Hematopoietic multipotent progenitor cell treated with erythropoietin and hydrocortisone succinate and interleukin-3 and kit ligand, for 8 days (in vitro differentiated cells): ENCODE measurements at regions not wholly inside any gene's neighbourhood (a gene's known extent, or its start where the extent isn't known, plus 50 kb on each side); places are given as distances from the start of the nearest gene placed in this dataset.
A peak's percentile ranks its signal among the peaks of the same experiment; 100 is the strongest.
"Not testable (repeated sequence)": the region's sequence is repeated elsewhere in the genome, so short reads cannot be mapped to it uniquely, and the experiment has no call there.

Experiments
- DNase-seq: peaks from one replicate; pipeline ENCODE4 v3.0.0-alpha.2; 2015

DNA sequence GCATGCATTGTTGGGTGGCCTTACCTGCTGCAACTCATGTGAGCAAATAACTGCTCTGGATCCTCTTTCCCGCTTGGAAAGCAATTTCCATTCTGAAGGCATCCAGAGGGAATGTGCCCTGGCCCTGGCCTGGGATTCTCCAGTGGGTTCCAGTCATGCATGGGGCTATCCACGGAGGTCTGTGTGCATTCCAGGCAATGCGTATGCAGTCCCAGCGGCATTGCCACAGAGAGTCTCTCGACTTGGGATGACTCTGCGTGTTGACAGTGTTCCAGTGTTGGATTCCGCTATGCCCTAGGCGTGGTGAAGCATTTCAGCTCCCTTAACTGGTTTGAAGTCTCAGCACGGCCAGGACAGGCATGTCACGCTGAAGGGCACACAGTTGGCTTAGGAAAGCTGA is 113.9 kb downstream of the SNRPN start:
- DNase-seq = no peak

GRCh38 chr15:25070353-25070963 is 115.7 kb downstream of the SNRPN start:
- no peak for DNase-seq

DNA sequence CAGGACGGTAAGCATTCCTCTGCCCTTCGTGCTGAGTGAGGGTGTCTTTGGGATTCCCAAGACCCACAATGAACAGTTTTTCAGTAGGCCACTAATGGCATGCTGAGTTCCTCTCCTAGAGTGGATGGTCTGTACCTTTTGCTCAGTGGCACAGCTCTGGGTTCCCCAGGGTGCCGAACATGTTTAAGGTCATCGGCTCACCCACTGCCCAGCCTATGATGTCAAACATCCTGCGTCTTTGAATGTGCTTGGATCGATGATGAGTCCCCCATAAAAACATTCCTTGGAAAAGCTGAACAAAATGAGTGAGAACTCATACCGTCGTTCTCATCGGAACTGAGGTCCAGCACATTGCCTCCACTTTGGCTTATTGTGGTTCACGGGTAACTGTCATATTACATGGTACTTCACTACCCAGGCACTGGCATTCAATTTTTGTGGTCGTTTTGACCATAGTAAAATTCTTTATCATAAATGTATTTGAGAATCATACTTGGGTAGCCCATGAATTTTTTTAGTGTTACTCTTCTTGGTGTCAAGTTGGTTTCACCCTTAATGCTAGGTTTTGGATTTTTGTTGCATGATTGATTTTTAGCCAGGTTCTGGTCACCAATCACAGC is 118.2 kb downstream of the SNRPN start:
- DNase-seq = no peak

DNA sequence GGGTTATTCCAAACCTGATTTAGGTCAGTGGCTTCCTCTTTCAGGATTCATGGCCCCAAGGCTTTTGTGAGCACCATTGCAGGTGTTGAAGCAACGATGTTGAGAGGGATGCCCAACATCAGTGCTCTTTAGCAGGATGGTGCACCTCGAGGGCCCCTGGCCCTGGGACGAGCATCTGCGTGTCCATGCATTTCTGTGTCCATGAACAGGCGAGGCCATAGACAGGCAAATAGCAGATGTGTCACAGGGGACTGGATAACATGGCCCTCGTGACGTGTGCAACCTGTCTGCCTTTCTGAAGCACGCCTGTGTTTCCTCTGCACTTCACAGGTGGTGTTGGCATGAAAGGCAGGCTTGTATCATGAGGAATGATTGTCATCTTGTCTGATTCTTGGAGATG is 132.3 kb downstream of the SNRPN start:
- DNase-seq = no peak

DNA sequence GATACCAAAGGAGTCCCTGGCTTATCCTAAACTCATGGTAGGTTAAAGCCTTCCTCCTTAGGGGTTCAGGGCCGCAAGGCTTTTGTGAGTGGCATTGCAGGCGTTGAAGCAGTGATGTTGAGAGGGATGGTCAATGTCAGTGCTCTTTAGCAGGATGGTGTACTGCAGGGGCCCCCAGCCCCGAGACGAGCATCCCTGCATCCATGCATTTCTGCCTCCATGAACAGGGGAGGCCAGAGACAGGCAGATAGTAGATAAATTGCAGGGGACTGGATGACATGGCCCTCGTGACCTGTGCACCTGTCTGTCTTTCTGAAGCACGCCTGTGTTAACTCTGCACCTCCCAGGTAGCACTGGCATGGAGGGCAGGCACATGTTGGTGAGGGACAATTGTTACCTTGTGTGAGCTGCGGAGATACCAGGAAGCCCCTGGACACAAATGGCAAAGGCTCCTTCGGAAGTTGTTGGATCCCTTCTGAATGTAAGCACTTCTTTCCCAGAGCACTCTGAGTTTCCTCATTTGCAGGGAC is 133.5 kb downstream of the SNRPN start:
- no peak for DNase-seq

DNA sequence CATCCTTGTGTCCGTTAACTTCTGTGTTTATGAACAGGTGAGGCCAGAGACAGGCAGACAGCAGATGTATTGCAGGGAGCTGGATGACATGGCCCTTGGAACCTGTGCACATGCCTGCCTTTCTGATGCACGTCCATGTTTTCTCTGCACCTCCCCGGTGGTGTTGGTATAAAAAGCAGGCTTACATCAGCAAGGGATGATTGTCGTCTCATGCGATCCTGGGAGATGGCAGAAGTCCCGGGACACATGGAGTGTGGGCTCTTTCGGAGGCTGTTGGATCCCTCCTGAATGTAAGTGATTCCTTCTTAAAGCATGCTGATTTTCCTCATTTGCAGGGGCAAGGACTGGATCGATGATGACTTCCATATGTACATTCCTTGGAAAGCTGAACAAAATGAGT is 134.8 kb downstream of the SNRPN start:
- no peak for DNase-seq

- DNase-seq = no peak
These were observed 135.4 kb downstream of the SNRPN start for GRCh38 chr15:25090073-25090733.

DNA sequence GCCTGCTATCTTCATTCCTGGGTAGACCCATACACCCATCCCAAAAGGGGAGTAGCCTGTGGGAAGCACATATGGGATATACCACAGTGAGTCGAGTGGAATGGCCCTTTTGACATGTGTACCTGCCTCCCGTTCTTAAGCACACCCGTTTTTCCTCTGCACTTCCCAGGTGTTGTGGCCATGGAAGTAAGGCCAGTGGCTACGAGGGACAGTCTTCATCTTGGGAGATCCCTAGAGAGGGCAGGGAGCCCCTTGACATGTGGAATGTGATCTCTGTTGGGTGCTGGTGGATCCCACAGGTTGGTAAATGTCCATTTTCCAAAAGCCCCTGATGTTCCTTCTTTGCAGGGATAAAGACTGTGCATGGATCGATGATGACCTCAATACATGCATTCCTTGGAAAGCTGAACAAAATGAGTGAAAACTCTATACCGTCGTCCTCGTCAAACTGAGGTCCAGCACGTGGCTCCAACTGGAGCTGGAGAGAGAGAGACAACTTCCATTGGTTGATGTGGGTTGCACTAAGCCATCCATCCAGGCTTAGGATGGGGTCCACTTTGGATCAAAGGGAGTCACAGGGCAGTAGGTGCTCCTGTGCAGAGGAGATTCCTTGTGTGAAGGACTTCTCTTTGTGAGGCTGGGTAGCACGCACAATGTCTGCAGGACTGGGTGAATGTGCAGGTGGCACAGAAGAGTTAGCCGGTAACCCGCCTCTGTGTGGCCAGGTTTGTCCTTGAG is 136.8 kb downstream of the SNRPN start:
- DNase-seq = no peak

DNA sequence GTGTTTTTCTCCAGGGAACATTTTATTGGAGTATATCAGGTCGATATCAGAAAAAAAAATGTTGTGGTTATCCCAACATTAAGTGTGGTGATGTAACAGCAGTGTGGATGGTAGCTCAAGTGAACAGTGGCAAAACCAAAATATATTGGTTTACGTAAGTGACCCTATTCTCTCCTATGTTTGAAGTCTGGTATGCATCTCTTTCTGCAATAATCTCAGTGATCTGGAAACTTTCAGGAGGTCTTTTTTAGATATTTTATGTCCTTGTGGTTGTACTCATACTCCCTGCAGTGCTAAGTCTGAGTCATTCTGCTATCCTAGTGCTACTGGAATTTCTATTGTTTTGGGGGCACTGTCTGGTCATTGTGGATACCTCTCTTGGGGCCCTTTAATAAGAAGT is 137.9 kb downstream of the SNRPN start:
- no peak for DNase-seq

DNA sequence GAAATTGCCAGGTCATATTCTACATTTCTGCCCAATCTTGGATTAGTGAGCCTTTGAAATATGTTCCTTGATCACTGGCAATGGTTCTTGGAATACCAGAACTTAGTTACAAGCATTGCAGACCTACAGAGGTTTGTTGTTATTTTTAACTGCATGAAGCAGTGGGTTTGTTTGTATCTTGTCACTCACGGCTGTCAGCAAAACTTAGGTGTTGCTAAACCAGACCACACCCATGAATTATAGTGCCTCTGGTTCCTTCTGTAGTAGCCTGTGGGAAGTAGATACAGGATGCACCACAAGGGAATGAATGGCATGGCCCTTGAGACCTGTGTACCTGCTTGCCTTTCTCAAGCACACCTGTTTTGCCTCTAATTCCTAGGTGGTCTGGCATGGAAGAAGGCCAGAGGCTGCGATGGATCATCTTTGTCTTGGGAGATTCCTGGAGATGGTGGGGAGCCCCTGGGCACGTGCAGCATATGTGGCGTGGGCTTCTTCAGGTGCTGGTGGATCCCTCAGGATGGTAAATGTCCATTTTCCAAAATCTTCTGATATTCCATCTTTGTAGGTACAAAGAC is 138.8 kb downstream of the SNRPN start:
- no peak for DNase-seq

DNA sequence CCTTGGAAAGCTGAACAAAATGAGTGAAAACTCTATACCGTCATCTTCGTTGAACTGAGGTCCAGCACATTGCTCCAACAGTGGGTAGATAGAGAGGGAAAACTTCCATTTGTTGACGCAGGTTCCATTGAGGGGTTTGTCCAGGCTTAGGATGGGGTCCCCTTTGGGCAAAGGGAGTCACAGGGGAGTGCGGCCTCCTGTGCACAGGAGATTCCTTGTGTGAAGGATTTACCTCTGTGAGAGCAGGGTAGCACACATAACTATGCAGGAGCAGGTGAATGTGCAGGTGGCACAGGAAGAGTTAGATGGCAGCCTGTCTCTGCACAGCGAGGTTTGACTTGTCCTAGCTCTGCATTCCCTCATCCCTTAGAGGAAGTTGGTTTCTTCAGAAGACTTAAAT is 139.3 kb downstream of the SNRPN start:
- no peak for DNase-seq

GRCh38 chr15:25094519-25094918 is 139.7 kb downstream of the SNRPN start:
- no peak for DNase-seq

DNA sequence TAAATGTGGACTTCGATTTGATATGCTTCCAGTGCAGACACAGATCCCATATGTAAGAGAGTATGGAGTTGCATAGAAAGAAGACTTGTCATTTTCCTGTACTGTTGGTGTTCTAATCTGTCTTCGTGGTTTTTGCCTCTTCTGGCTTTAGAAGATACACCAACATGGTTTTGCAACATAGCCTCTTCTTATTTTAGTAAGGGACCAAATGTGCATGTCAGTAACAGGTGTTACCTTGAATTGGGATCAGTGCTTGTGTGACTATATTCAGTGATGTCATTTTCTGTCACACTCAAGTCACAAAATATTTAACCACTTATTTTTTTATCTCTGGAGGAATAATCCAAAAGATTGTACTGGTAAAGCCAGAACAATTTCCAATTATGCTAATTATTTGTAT is 140.4 kb downstream of the SNRPN start:
- peak; percentile 2 for DNase-seq

DNA sequence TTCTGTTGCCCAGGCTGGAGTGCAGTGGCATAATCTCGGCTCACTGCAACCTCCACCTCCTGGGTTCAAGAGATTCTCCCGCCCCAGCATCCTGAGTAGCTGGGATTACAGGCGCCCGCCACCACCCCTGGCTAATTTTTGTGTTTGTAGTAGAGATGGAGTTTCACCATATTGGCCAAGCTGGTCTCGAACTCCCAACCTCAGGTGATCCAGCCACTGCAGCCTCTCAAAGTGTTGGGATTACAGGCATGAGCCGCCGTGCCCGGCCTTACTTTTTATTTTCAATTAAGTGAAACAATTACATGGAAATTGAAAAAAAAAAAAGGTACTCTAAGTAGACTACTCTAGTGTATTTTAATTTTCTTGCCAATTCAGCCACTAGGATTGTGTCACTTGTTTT is 145.2 kb downstream of the SNRPN start:
- DNase-seq = not testable (repeated sequence)

DNA sequence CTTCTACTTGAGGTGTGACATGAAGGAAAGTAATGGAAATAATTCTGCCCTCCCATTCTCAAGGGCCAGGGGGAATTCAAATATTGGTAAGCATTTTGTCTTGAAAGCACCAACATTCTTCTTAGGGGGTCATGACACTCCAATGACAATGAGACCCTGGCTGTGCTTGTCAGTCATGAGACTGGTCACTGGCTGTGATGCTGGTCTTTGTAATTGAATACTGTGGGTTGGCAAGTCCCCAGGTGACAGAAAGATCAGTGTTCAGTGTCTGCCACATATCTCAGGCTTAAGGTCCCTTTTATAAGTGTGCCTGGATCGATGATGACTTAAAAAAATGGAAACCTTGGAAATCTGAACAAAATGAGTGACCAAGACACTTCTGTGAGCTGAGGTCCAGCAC is 151.4 kb downstream of the SNRPN start:
- no peak for DNase-seq

DNA sequence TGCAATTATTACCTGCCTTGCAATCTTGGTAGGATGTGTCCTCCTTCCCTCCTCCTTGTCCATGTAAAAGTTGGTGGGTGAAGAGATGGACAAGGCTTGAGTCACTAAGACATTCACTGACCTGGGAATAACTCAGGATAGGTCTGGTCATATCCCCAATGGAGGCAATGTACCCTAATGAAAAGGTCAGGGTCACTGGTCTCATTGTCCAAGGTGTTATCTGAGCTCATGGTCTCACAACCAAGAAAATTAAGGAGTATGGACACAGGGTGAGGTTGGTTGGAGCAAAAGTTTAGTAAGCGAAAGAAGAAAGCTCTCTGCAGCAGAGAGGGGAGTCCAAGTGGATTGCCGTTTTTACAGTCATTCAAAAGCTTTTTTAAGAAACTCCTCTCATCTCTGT is 179.0 kb downstream of the SNRPN start:
- no peak for DNase-seq

DNA sequence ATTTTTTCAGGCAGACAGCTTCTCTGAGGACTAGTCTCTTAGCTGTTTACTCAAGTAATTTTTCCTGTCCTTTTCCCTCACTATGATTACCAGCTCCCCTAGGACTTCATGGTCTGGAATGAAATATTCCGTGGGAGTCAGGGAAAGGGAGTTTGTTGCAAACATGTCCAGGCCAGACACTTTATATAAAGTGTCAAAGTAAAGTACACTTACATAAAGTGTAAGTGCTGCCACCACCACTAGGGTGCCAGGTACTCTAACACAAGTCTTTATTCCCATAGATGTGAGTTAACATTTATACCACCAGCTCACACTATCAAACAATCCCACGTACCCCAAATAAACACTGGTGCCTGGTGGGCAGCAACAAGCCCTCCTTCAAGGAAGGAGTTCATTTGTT is 179.8 kb downstream of the SNRPN start:
- no peak for DNase-seq

GRCh38 chr15:25136119-25136518 is 181.3 kb downstream of the SNRPN start:
- peak; percentile 5 for DNase-seq

DNA sequence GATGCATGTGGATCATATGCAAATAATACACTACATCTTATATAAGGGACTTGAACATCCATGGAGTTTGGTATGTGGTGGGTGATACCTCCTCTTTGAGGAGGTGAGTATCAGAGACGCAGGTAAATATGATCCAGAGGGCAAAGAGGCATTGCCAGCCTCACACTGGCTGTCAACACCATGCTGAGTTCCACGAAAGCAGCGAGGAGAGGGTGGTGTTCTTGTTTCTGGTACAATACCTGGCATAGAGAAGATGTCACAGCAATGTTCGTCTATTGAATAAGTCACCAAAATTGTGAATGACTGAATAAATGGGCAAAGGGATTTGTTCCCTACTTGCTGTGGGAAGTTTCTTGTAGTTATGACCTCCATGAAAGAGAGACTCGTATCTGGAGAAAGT is 182.2 kb downstream of the SNRPN start:
- no peak for DNase-seq

- DNase-seq = no peak
These were observed 214.5 kb downstream of the SNRPN start for GRCh38 chr15:25169318-25169717.

- DNase-seq = no peak
These were observed 215.4 kb downstream of the SNRPN start for GRCh38 chr15:25170113-25170731.

GRCh38 chr15:25170781-25171110 is 216.0 kb downstream of the SNRPN start:
- no peak for DNase-seq
